Thoracic aorta (tissue), 2 donors: ENCODE measurements at regions not wholly inside any gene's neighbourhood (a gene's known extent, or its start where the extent isn't known, plus 50 kb on each side); places are given as distances from the start of the nearest gene placed in this dataset.

Experiments
- ATAC-seq: fragments of 150-250 bp; one replicate; pipeline ENCODE4 v1.8.0; 2017; ENCODE audit warnings: low read depth; ENCODE audit not compliant: insufficient number of reproducible peaks, low FRiP score
- DNase-seq: peaks from one replicate; pipeline ENCODE4 v3.0.0-alpha.2; 2020; ENCODE audit warnings: low spot score
- H3K27ac ChIP-seq, 2 donors: fragments of 200-600 bp; sonication (generic); 1 replicate in 1 of 2; 2 replicates in 1 of 2; pipeline ENCODE4 v1.5.1; 2016; ENCODE audit warnings: mild to moderate bottlenecking in 2 of 2, moderate library complexity in 2 of 2
- H3K27me3 ChIP-seq: fragments of 200-600 bp; sonication (generic); replicated peaks from 2 replicates; pipeline ENCODE4 v1.6.0; 2016; ENCODE audit warnings: mild to moderate bottlenecking; ENCODE audit not compliant: insufficient read depth
- H3K36me3 ChIP-seq: fragments of 200-600 bp; sonication (generic); one replicate; pipeline ENCODE4 v1.5.1; 2016
- H3K4me1 ChIP-seq, 2 donors: fragments of 200-600 bp; sonication (generic); 1 replicate in 1 of 2; 2 replicates in 1 of 2; pipeline versions ENCODE4 v1.5.1 to v1.6.0; 2016; ENCODE audit warnings: low read depth in 2 of 2, mild to moderate bottlenecking in 1 of 2; ENCODE audit not compliant: control insufficient read depth in 1 of 2
- H3K4me3 ChIP-seq: fragments of 200-600 bp; sonication (generic); 2 replicates; pipeline ENCODE4 v1.5.1; 2016; ENCODE audit warnings: mild to moderate bottlenecking
- H3K9me3 ChIP-seq: fragments of 200-600 bp; sonication (generic); 2 replicates; pipeline ENCODE4 v1.5.1; 2016
- TF ChIP-seq, protein P1 (sequence below): fragments of 200-600 bp; sonication (generic); IDR thresholded peaks from one replicate; pipeline ENCODE4 v1.5.1; 2019; ENCODE audit warnings: antibody characterized with exemption

DNA sequence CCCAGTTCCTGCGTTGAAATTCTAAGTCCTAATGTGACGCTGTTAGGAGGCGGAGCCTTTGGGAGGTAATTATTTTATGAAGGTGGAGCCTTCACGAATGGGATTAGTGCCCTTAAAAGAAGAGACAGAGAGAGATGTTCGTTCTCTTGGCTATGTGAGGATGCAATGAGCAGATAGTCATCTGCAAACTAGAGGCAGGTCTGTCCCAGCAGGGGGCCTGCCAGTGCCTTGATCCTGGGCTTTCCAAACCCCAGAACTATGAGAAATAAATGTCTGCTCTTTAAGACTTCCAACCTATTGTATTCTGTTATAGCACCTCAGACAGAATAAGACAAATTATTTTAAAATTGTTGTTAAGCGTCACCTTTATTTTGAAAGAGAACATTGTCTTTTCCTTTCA lies 123.1 kb upstream of the KCNJ6 start:
- Histone ChIP-seq H3K4me3 (no peak overlapping the region), H3K27ac (no peak overlapping the region), H3K9me3 (no peaks in the 10 kb centered on the region), H3K4me1 (no peaks in the 10 kb centered on the region), H3K36me3 (no peaks in the 10 kb centered on the region), H3K27me3 (no peaks in the 10 kb centered on the region)
- TF ChIP-seq, protein P1, sequence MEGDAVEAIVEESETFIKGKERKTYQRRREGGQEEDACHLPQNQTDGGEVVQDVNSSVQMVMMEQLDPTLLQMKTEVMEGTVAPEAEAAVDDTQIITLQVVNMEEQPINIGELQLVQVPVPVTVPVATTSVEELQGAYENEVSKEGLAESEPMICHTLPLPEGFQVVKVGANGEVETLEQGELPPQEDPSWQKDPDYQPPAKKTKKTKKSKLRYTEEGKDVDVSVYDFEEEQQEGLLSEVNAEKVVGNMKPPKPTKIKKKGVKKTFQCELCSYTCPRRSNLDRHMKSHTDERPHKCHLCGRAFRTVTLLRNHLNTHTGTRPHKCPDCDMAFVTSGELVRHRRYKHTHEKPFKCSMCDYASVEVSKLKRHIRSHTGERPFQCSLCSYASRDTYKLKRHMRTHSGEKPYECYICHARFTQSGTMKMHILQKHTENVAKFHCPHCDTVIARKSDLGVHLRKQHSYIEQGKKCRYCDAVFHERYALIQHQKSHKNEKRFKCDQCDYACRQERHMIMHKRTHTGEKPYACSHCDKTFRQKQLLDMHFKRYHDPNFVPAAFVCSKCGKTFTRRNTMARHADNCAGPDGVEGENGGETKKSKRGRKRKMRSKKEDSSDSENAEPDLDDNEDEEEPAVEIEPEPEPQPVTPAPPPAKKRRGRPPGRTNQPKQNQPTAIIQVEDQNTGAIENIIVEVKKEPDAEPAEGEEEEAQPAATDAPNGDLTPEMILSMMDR = no peak
- DNase-seq (no peak), ATAC-seq (no peak)

DNA sequence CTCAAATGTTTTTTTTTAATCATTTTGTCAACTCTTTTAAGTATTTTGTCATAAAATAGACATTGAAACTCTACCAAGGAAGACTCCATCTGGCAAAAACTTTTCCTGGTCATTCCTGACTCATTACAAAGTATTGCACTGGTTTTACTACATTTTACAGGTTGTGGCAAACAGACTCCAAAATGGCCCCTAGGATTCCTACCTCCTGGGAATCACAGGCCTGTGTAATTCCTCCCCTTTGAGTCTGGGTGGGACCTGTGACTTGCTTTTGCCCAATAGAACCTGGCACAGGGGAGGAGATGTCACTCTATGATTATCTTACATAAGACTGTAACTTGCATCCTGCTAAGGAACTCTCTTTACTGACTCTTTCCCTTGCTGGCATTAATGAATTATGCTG lies 123.6 kb upstream of the KCNJ6 start:
- Histone ChIP-seq H3K27ac (no peak overlapping the region), H3K9me3 (no peaks in the 10 kb centered on the region), H3K4me1 (no peaks in the 10 kb centered on the region), H3K4me3 (no peak overlapping the region), H3K36me3 (no peaks in the 10 kb centered on the region), H3K27me3 (no peaks in the 10 kb centered on the region)
- DNase-seq (no peak), ATAC-seq (no peak)
- TF ChIP-seq, protein P1 = no peak

DNA sequence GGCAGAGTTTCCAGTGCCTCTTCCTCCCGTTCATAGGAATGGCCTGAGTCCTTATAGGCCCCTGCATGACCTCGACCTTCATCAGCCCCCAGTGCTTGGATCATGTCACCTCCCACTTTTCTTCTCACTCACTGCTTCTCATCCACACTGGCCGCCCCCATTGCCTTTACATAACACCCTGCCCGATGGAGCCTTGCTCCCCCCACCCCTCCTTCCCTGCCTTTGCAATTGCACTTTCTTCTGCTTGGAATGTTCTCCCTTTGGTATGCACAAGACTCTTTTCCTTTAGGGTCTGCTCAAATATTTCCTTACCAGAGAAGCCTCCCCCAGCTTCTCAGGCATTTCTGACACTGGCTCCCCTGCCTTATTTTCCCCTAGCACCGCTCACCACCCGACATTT lies 125.2 kb upstream of the KCNJ6 start:
- TF ChIP-seq, protein P1 = no peak
- no peaks in the 10 kb centered on the region for H3K9me3 ChIP-seq
- no peak for DNase-seq
- H3K36me3 ChIP-seq = no peaks in the 10 kb centered on the region
- H3K27ac ChIP-seq = no peak overlapping the region
- no peaks in the 10 kb centered on the region for H3K27me3 ChIP-seq
- H3K4me1 ChIP-seq = no peaks in the 10 kb centered on the region
- H3K4me3 ChIP-seq = no peak overlapping the region
- ATAC-seq = no peak

DNA sequence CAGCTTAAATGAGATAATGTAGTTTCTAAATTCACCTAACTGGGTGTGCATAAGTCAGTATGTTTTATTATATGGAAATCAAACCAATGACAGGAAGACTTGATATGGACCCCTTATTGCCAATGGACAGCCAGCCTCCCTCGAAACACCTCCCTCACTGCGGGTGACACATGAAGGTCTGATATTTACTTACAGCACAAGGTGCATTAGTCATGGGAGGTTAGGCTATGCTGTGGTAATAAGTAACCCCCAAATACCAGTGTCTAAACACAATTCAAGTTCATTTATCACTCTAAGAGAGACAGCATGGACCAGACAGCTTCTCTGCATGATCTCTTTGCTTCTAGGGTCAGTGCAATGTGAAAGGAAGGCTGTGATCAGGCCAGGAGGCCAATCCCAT lies 126.0 kb upstream of the KCNJ6 start:
- no peak overlapping the region for H3K4me3 ChIP-seq
- no peaks in the 10 kb centered on the region for H3K4me1 ChIP-seq
- no peaks in the 10 kb centered on the region for H3K36me3 ChIP-seq
- DNase-seq = no peak
- ATAC-seq = no peak
- no peaks in the 10 kb centered on the region for H3K9me3 ChIP-seq
- TF ChIP-seq, protein P1 = no peak
- no peaks in the 10 kb centered on the region for H3K27me3 ChIP-seq
- H3K27ac ChIP-seq = no peak overlapping the region

DNA sequence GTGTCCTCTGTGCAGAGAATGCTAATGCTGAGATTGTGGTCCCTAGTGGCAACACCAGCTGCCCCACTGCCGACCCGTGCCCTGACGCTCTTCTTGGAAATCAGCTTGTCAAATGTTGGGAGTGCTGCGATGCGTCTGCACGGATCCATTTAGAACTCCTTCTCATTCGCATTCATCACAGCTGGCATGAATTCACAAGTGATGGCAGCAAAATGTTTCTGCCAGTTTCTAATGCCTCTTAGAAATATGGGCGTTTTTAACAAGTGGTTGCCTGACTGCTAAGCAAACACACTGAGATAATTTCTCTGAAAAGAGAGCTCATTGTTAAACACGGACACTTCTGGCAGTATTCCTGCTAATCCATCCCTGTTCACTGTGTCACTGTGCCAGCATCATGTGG lies 131.9 kb upstream of the KCNJ6 start:
- Histone ChIP-seq H3K9me3 (no peaks in the 10 kb centered on the region), H3K27me3 (no peaks in the 10 kb centered on the region), H3K36me3 (no peaks in the 10 kb centered on the region), H3K4me3 (no peak overlapping the region), H3K27ac (no peak overlapping the region), H3K4me1 (no peaks in the 10 kb centered on the region)
- DNase-seq = no peak
- TF ChIP-seq, protein P1 = no peak
- no peak for ATAC-seq
